Skeletal muscle satellite cell (primary cell): ENCODE measurements at regions not wholly inside any gene's neighbourhood (a gene's known extent, or its start where the extent isn't known, plus 50 kb on each side); places are given as distances from the start of the nearest gene placed in this dataset. TPM values are rescaled to one million over a fixed set of nuclear protein-coding genes. Genes with fewer than 3 reads are reported as not detected.

Experiments
- H3K27me3 ChIP-seq: 2 replicates; pipeline ENCODE4 v1.7.0; 2013; ENCODE audit warnings: low read length; ENCODE audit not compliant: control insufficient read depth, insufficient read depth
- H3K36me3 ChIP-seq: 2 replicates; pipeline ENCODE4 v1.7.0; 2013; ENCODE audit warnings: mild to moderate bottlenecking, control low read depth, low read length; ENCODE audit not compliant: insufficient read depth
- H3K4me1 ChIP-seq: 2 replicates; pipeline ENCODE4 v1.7.0; 2013; ENCODE audit warnings: low read length; ENCODE audit not compliant: control insufficient read depth, insufficient read depth
- H3K4me2 ChIP-seq: 2 replicates; pipeline ENCODE4 v1.7.0; 2013; ENCODE audit warnings: mild to moderate bottlenecking, low read length
- H3K4me3 ChIP-seq: 2 replicates; pipeline ENCODE4 v1.7.0; 2013; ENCODE audit warnings: low read length
- H3K9ac ChIP-seq: 2 replicates; pipeline ENCODE4 v1.7.0; 2013; ENCODE audit warnings: mild to moderate bottlenecking, low read depth, low read length, moderate library complexity
- H3K9me3 ChIP-seq: replicated peaks from 2 replicates; pipeline ENCODE4 v1.7.0; 2013; ENCODE audit warnings: mild to moderate bottlenecking, control low read depth, low read length
- small RNA-seq: library from RNA; depleted of rRNA; stranded (forward); fragments of <200 nt; gene quantifications from one replicate; pipeline ENCODE3, GENCODE V24; 2012

DNA sequence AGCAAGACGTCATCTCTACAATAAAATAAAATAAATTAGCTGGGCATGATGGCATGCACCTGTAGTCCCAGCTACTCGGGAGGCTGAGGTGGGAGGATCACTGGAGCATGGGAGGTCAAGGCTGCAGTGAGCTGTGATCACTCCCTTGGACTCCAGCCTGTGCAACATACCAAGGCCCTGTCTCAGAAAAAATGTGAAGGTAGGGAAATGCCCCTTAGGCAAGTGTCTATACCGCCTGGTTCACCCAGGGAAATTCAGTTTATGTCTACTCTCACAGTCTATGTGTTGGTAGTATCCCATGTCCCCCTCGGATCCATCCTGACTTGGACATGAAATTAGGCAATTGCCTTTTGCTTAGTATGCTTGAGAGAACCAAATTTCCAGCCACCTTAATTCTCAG, 88.4 kb upstream of the TMEM132C start:
- H3K27me3 ChIP-seq: no peaks in the 10 kb centered on the region
- H3K4me1 ChIP-seq: no peaks in the 10 kb centered on the region
- no peak overlapping the region for H3K4me2 ChIP-seq

DNA sequence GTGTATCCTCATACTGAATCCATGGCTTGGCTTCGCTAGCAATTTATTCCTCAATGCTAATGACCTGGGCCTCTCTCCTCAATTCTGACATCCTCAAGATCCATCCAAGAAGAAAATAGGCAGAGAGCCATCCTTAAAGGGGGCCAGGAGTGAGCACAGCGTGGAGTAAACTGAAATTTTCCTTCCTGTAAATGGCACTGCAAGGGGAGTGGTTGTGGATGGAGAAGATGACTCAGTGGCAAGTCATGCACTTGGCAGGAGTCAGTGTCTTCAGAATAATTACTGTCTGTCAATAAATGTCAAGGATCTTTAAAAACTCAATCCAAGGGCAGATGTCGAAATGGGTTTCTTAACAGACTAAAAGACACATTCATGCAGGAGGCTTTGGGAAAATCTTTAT, 88.0 kb upstream of the TMEM132C start:
- Histone ChIP-seq H3K9me3 (peaks cover 7% of the 10 kb centered on the region), H3K9ac (no peak overlapping the region), H3K27me3 (no peaks in the 10 kb centered on the region), H3K4me1 (no peaks in the 10 kb centered on the region), H3K4me3 (no peak overlapping the region), H3K4me2 (no peak overlapping the region), H3K36me3 (no peaks in the 10 kb centered on the region)

More for the DNA sequence above, 88.4 kb upstream of the TMEM132C start:
- H3K36me3 ChIP-seq: no peaks in the 10 kb centered on the region
- H3K9me3 ChIP-seq: peaks cover 7% of the 10 kb centered on the region
- H3K4me3 ChIP-seq: no peak overlapping the region
- no peak overlapping the region for H3K9ac ChIP-seq

- Histone ChIP-seq H3K4me3 (no peak overlapping the region), H3K4me2 (no peak overlapping the region), H3K9ac (no peak overlapping the region), H3K36me3 (no peaks in the 10 kb centered on the region), H3K4me1 (no peaks in the 10 kb centered on the region), H3K9me3 (peaks cover 16% of the 10 kb centered on the region), H3K27me3 (no peaks in the 10 kb centered on the region)
Measured at GRCh38 chr12:128180166-128180565, 86.8 kb upstream of the TMEM132C start.

DNA sequence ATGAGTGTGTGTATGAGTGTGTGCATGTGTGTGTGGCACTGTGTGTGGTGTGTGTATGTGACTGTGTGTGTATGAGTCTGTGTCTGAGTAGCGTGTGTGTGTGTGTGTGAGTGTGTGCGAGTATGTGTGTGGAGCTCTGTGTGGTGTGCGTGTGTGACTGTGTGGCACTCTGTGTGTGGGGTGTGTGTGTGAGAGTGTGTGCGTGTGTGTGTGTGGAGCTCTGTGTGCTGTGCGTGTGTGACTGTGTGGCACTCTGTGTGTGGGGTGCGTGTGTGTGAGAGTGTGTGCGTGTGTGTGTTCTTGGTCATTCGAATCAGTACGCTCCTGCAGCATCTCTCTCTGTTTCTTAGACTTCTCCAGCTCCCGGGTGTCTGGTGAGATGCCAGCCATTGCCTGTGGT, 76.9 kb upstream of the TMEM132C start:
- Histone ChIP-seq H3K27me3 (no peaks in the 10 kb centered on the region), H3K9me3 (peaks cover 6% of the 10 kb centered on the region), H3K4me2 (no peak overlapping the region), H3K4me3 (no peak overlapping the region), H3K9ac (no peak overlapping the region), H3K36me3 (no peaks in the 10 kb centered on the region), H3K4me1 (no peaks in the 10 kb centered on the region)

- H3K4me1 ChIP-seq: no peaks in the 10 kb centered on the region
- H3K9ac ChIP-seq: no peak overlapping the region
- H3K4me3 ChIP-seq: no peak overlapping the region
- H3K27me3 ChIP-seq: no peaks in the 10 kb centered on the region
- no peaks in the 10 kb centered on the region for H3K36me3 ChIP-seq
- H3K9me3 ChIP-seq: peaks cover 6% of the 10 kb centered on the region
- H3K4me2 ChIP-seq: no peak overlapping the region
Measured at GRCh38 chr12:128190614-128191013, 76.4 kb upstream of the TMEM132C start.

GRCh38 chr12:128191380-128191779, 75.6 kb upstream of the TMEM132C start:
- H3K4me3 ChIP-seq: no peak overlapping the region
- H3K9ac ChIP-seq: no peak overlapping the region
- peaks cover 6% of the 10 kb centered on the region for H3K9me3 ChIP-seq
- H3K36me3 ChIP-seq: no peaks in the 10 kb centered on the region
- no peaks in the 10 kb centered on the region for H3K4me1 ChIP-seq
- no peaks in the 10 kb centered on the region for H3K27me3 ChIP-seq
- H3K4me2 ChIP-seq: no peak overlapping the region

GRCh38 chr12:128204711-128205110, 62.3 kb upstream of the TMEM132C start:
- no peak overlapping the region for H3K4me2 ChIP-seq
- no peak overlapping the region for H3K9ac ChIP-seq
- peaks cover 4% of the 10 kb centered on the region for H3K9me3 ChIP-seq
- H3K27me3 ChIP-seq: no peaks in the 10 kb centered on the region
- no peak overlapping the region for H3K4me3 ChIP-seq
- H3K4me1 ChIP-seq: no peaks in the 10 kb centered on the region
- H3K36me3 ChIP-seq: no peaks in the 10 kb centered on the region

DNA sequence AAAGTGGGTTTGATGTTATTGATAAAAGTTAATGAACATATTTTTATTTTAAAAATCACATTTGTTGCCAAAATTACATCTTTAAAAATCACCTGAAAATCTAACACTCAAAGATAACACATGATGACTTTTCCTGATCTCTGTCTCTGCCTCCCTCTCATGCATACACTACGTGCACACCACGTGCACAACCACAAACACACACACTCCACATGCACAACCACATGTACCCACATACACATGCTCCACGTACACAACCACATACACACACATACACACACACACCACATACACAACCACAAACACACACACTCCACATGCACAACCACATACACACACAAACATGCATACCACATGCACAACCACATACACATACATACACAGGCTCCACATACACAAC, 61.8 kb upstream of the TMEM132C start:
- H3K4me3 ChIP-seq: no peak overlapping the region
- no peak overlapping the region for H3K9ac ChIP-seq
- no peak overlapping the region for H3K4me2 ChIP-seq
- peaks cover 4% of the 10 kb centered on the region for H3K9me3 ChIP-seq
- no peaks in the 10 kb centered on the region for H3K4me1 ChIP-seq
- no peaks in the 10 kb centered on the region for H3K36me3 ChIP-seq
- no peaks in the 10 kb centered on the region for H3K27me3 ChIP-seq

DNA sequence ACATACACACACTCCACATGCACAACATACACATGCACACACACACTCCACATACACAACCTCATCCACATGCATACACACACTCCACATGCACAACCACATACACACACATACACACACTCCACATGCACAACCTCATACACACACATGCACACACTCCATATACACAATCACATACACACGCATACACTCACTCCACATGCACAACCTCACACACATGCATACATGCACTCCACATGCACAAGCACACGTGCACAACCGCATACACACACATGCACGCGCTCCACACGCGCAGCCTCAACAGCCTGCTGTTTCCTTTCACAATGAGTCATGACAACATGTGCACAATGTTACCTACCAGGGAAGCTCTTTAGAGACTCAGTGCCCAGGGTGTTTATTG, 61.2 kb upstream of the TMEM132C start:
- no peaks in the 10 kb centered on the region for H3K27me3 ChIP-seq
- H3K4me3 ChIP-seq: no peak overlapping the region
- no peaks in the 10 kb centered on the region for H3K4me1 ChIP-seq
- no peak overlapping the region for H3K4me2 ChIP-seq
- H3K9me3 ChIP-seq: peaks cover 4% of the 10 kb centered on the region
- no peak overlapping the region for H3K9ac ChIP-seq
- H3K36me3 ChIP-seq: no peaks in the 10 kb centered on the region

Small RNA genes lying in the stretch of these regions (small RNA-seq; reads per million reads assigned to genes)
- gene AC006065.2 (not detected), gene AC073913.2 (not detected), gene HSPE1P20 (not detected), gene RF00019 (not detected), gene RNU1-104P (0.21 reads per million)
